GM12873 (cell line): ENCODE measurements at regions not wholly inside any gene's neighbourhood (a gene's known extent, or its start where the extent isn't known, plus 50 kb on each side); places are given as distances from the start of the nearest gene placed in this dataset.

Experiments used
- TF ChIP-seq, protein P1 (sequence below): IDR thresholded peaks from 2 replicates; pipeline ENCODE4 v1.5.1; 2012; ENCODE audit warnings: low read depth, mild to moderate bottlenecking, moderate library complexity, low read length, control low read depth; ENCODE audit not compliant: insufficient read depth; ENCODE audit errors: missing control alignments

DNA sequence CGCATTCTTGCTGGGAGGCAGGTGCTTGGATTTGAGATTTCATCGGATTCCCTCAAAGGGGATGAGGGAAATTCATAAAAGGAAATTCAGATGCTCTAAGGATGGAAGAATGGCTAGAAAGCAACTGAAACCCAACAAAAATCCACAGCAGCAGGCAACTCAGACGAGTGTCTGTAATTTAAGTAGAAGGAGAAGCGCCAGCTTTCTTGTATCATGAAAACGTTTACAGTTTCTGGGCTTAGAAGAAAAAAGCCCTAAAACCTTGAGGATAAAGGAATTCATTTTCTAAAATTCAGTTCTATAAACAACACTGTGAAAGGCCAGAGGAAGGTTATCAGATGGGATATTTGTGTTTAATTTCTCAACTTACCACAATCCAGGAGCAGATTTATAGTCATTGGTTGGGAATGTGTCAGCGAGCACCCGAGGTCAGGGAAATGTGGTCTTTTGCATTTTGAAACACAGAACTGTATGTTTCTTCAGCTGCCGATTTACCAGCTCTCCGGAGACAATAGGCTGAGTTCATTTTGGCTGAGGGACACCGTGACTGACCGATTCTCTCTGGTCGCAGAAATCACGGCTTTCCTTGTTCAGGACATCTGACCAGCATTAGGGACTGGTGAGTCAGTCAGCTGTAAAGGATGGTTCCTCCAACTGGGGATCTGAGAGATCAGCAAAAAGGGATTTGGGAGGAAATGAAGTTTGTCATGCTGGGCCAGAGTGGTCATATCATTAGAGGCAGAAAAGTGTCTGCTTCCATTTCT is 111.6 kb upstream of the ERRFI1 start:
- TF ChIP-seq, protein P1, sequence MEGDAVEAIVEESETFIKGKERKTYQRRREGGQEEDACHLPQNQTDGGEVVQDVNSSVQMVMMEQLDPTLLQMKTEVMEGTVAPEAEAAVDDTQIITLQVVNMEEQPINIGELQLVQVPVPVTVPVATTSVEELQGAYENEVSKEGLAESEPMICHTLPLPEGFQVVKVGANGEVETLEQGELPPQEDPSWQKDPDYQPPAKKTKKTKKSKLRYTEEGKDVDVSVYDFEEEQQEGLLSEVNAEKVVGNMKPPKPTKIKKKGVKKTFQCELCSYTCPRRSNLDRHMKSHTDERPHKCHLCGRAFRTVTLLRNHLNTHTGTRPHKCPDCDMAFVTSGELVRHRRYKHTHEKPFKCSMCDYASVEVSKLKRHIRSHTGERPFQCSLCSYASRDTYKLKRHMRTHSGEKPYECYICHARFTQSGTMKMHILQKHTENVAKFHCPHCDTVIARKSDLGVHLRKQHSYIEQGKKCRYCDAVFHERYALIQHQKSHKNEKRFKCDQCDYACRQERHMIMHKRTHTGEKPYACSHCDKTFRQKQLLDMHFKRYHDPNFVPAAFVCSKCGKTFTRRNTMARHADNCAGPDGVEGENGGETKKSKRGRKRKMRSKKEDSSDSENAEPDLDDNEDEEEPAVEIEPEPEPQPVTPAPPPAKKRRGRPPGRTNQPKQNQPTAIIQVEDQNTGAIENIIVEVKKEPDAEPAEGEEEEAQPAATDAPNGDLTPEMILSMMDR = no peak

DNA sequence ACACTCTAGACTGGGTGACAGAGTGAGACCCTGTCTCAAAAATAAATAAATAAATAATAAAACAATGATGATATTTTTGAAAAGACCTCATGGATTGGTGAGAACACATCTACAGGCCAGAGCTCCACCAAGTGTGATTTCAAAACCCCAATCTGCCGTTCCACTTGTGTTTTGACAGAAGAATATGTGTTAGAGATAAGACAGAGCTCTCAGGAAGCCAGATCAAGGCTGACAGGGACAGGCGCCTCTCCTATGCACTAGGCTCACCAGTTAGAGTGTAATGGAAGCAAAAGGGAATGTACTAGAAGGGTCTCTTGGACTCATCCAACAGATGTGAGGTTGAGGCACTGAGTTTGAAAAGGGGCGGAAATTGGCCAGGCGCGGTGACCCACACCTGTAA is 110.7 kb upstream of the ERRFI1 start:
- TF ChIP-seq, protein P1 = no peak

DNA sequence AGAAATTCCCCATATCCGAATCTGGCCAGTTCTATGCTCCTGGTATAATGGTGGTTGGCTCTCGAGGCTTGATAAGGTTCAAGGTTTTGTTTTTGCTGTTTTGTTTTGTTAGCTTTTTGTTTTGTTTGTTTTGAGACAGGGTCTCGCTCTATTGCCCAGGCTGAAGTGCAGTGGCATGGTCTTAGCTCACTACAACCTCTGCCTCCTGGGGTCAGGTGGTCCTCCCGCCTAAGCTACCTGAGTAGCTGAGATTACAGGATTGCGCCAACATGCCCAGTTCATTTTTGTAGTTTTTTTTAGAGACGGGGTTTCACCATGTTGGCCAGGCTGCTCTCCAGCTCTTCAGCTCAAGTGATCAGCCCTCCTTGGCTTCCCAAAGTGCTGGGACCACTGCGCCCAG is 109.1 kb upstream of the ERRFI1 start:
- TF ChIP-seq, protein P1 = no peak

DNA sequence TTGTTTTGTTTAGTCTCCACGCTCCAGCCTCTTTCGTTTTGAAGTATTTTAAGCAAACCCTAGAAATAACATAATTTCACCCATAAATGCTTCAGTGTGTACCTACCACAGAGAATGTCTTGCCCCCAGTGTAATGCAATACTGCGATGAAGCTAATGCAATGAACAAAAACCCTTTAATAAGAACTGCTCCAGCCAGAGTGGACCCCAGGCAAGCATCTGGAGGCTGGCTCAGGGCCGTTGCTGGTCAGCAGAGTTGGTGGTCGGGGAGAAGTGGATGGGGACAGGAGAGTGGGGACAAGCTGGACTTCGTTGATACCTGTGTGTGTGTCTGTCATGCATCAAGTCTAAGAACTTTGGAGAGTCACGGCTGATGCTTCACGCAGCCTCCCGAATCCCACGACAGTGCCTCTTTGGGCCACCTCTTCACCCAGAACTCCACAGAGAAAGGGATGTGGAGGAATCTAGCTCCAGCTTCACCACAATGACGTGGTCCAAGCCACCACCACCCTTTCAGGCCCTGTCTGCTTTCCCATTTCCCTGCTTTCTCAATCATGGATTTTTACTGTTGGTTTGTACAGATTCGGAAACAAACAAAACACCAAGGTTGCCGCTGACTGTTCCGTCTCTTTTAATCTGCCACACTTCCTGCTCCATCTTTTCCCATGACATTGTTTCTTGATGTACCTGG is 108.6 kb upstream of the ERRFI1 start:
- TF ChIP-seq, protein P1 = no peak

DNA sequence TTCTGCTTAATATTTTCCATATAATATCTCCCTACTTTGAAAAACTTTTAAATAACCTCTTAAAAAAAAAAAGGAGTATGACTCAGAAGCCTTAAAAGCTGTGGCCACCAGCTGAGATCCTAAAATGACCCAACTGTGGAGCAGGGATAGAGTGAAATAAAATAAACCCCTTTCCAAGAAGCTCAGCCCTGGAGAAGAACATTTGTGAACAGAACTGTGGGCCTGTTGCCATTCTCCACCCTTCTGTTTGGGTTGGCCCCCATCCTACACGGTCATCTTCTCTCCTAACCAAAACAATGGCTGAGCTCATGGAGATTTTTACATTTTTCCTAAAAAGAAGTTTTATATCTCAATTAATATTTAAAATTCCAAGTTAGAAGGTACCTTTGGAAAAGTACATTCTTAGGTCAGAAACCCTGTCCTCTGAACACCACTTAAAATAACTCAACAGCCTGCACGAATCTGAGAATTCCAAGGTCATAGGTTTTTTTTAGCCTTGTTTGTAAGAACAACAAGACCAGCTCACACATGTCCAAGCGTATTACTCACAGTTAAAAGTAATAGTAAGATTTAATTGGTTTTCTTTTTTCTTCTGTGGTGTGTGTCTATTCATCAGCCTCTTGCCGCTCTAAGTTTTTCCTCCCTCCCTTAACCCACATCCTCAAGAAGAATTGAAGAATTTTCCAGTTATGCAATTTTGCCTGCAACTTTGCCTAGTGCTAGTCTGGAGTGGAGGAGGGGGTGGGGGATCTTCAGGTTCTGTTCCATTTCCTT is 107.7 kb upstream of the ERRFI1 start:
- TF ChIP-seq, protein P1 = no peak

DNA sequence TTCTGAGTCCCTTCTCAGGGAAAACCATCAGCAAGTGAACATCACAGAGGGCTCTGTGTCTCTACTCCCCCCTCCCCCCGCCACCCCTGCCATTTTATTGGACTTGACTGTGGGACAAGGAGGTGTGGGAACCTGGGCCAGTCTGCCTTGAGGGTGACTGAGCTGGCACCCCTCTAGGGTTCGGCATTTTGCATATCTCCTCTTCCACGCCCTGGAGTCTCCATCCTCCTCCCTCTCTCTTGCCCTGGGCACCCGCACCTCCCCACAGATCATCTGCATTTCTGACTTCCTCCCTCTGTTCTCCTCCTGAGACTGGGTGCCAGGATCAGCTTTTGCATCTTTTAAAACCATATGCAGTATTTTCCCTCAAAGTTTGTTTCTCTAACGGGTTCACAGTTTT is 107.1 kb upstream of the ERRFI1 start:
- TF ChIP-seq, protein P1 = no peak

DNA sequence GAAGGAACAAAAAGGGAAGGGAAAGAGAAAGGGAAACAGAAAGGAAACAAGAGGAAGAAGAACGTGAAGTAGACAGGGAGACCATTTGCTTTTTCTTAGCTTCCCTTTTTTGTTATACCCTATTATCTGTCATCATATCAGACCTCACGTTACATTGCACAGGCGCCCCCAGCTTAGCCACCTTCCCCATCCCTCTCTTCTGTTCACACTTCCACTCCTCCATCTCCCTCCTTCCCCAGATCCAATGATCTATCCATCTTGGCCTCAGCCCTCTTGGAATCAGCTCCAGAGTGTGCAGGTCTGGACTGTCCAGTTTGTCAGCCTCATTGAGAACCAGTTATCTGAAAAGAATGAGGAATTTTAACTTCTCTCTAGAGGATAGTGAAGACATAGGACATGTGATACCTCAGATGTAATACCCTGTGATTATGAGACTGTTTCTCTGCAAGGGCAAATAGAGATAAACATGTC is 101.1 kb upstream of the ERRFI1 start:
- TF ChIP-seq, protein P1 = no peak
